ENCODE measurements at regions not wholly inside any gene's neighbourhood (a gene's known extent, or its start where the extent isn't known, plus 50 kb on each side); places are given as distances from the start of the nearest gene placed in this dataset.
A peak's percentile ranks its signal among the peaks of the same experiment; 100 is the strongest.

DNA sequence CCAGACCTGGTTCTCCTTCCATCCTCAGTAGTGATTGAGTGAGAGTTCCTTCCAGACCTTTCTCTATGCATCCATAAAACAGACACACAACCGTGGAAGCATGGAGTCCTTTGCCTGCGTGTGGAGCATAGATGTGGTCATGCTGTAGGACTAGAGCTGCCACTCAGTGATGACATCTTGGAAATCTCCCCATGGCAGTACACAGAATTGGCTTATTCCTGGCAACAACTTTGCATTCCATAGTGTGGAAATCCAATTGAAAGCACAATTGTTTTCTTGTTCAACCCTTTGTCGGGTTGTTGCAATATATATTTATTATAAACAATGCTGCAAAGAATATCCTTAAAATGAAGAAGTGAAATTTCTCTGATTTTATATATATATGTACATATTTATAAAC lies 547.8 kb downstream of the CDH26 start:
- H3K4me3 ChIP-seq (ENCODE audit: control insufficient read depth, low read depth, low read length): no peak overlapping the region
- DNase-seq (ENCODE audit: low read depth): no peak
- TF ChIP-seq, protein P1, sequence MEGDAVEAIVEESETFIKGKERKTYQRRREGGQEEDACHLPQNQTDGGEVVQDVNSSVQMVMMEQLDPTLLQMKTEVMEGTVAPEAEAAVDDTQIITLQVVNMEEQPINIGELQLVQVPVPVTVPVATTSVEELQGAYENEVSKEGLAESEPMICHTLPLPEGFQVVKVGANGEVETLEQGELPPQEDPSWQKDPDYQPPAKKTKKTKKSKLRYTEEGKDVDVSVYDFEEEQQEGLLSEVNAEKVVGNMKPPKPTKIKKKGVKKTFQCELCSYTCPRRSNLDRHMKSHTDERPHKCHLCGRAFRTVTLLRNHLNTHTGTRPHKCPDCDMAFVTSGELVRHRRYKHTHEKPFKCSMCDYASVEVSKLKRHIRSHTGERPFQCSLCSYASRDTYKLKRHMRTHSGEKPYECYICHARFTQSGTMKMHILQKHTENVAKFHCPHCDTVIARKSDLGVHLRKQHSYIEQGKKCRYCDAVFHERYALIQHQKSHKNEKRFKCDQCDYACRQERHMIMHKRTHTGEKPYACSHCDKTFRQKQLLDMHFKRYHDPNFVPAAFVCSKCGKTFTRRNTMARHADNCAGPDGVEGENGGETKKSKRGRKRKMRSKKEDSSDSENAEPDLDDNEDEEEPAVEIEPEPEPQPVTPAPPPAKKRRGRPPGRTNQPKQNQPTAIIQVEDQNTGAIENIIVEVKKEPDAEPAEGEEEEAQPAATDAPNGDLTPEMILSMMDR (IDR thresholded peaks at IDR 0.05; ENCODE audit: control insufficient read depth, insufficient read depth, low read depth, low read length, missing control alignments): no peak

DNA sequence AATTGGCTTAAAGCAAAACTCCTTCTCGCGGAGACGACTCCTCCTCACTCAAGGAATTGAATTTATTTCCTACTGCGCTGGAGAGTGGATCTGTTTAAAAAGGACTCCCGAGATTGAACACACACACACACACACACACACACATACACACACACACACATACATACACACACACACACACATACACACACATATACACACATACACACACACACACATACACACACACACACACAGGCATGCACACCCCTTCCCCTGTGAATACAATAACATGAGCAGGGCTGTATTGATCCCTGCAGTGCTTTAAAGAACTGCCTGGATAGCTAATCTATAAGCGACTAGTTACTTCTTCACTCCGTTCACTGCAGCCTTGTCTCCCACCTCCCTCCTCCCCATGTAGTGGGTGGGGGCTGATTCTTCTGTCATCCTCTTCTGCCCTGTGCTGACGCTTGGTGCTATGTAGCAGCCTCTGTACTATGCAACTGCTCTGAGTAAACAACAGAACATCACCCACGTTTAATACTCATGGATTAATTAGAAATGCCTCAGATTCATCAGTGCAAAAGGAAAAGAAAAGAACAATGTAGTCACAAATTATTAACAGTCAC lies 549.0 kb downstream of the CDH26 start:
- no peak for DNase-seq (ENCODE audit: low read depth)
- TF ChIP-seq, protein P1 (IDR thresholded peaks at IDR 0.05; ENCODE audit: control insufficient read depth, insufficient read depth, low read depth, low read length, missing control alignments): no peak
- no peak overlapping the region for H3K4me3 ChIP-seq (ENCODE audit: control insufficient read depth, low read depth, low read length)

DNA sequence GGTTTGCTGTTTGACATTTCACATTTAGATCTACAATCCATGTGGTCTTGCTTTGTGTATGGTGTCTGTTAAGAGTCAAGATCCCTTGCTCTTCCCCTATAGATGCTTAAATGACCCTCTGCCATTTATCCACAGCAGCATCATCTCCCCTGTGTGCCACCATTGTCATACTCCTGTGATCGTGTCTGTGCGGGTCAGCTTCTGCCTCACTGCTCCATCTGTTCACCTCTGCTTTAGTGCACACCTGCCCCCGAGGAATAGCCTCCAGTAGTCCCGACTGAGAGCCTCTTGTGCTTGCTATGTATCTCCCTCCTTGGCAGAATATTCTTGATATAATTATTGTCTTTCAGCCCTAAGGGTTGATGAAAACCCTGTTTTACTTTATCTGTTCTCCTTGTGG lies 551.2 kb downstream of the CDH26 start:
- no peak for DNase-seq (ENCODE audit: low read depth)
- no peak overlapping the region for H3K4me3 ChIP-seq (ENCODE audit: control insufficient read depth, low read depth, low read length)
- TF ChIP-seq, protein P1 (IDR thresholded peaks at IDR 0.05; ENCODE audit: control insufficient read depth, insufficient read depth, low read depth, low read length, missing control alignments): no peak

DNA sequence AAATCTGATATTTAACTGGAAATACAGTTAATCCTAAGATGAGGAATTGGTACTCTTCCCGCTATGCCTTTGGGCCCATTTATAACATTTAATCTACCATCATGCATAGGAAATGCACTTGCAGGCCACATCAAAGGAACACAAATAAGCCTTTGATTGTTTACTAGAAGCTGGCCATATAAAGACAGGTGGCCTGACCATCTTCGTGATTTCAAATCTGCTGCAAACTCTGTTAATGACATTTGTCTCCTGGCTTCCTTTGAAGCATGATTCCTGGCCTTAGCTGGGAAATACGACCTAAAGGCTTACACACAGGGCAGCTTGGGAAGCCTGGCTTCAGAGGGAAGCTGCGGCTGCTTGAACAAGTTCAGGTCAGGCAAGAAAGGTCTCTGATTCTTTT lies 552.1 kb downstream of the CDH26 start:
- TF ChIP-seq, protein P1 (IDR thresholded peaks at IDR 0.05; ENCODE audit: control insufficient read depth, insufficient read depth, low read depth, low read length, missing control alignments): no peak
- no peak for DNase-seq (ENCODE audit: low read depth)
- no peak overlapping the region for H3K4me3 ChIP-seq (ENCODE audit: control insufficient read depth, low read depth, low read length)

DNA sequence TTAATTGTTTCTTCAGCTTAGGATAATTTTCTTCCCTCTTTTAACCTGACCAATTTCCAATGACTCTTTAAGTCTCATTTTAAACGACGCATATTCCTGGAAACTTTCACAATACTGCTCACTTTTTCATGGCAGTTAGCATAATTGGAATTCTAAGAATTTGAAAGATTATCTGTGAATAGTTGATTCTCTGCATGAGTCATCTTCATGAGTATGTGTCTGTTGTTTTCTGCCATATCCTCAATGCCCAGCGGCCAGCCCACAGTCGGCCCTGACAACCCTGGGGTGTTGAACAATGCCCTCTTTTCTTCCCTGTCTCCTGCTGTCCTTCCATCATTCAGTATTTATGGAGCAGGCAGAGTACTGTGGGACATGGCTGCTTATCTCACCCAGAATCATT lies 554.2 kb downstream of the CDH26 start:
- TF ChIP-seq, protein P1 (IDR thresholded peaks at IDR 0.05; ENCODE audit: control insufficient read depth, insufficient read depth, low read depth, low read length, missing control alignments): no peak
- DNase-seq (ENCODE audit: low read depth): peak; percentile 31
- no peak overlapping the region for H3K4me3 ChIP-seq (ENCODE audit: control insufficient read depth, low read depth, low read length)

DNA sequence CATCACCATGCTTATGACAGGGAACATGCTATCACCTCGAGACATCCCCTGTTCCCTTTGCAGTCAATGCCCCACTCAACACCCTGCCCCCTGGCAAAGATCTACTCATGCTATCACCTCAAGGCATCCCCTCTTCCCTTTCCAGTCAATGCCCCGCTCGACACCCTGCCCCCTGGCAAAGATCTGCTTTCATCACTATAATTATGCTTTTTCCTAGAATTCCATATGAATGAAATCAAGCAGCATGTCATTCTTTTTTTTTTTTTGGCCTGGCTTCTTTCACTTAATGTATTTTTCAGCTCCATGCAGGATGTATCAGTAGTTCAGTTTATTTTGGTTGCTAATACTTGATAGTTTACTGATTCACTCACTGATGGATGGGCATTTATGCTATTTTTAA lies 554.9 kb downstream of the CDH26 start:
- TF ChIP-seq, protein P1 (IDR thresholded peaks at IDR 0.05; ENCODE audit: control insufficient read depth, insufficient read depth, low read depth, low read length, missing control alignments): no peak
- no peak for DNase-seq (ENCODE audit: low read depth)
- H3K4me3 ChIP-seq (ENCODE audit: control insufficient read depth, low read depth, low read length): no peak overlapping the region

DNA sequence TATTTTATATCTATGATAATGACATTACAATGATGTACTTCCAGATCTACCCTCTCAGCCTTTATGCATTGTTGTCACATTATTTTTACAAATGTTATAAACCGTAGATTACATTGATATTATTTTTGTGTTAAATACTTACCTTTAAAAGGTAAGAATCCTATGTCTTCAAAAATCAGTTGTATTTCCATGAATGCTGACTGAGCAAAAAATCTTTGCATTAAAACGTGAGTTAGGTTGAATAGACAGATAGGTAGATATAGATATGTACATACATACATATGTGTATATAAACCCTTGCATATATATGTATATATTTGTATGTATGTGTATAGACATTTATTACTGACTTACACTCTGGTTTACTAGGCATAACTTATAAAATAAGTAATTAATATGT lies 558.2 kb downstream of the CDH26 start:
- TF ChIP-seq, protein P1 (IDR thresholded peaks at IDR 0.05; ENCODE audit: control insufficient read depth, insufficient read depth, low read depth, low read length, missing control alignments): no peak
- DNase-seq (ENCODE audit: low read depth): no peak
- no peak overlapping the region for H3K4me3 ChIP-seq (ENCODE audit: control insufficient read depth, low read depth, low read length)
